ENCODE measurements at regions not wholly inside any gene's neighbourhood (a gene's known extent, or its start where the extent isn't known, plus 50 kb on each side); places are given as distances from the start of the nearest gene placed in this dataset.

DNA sequence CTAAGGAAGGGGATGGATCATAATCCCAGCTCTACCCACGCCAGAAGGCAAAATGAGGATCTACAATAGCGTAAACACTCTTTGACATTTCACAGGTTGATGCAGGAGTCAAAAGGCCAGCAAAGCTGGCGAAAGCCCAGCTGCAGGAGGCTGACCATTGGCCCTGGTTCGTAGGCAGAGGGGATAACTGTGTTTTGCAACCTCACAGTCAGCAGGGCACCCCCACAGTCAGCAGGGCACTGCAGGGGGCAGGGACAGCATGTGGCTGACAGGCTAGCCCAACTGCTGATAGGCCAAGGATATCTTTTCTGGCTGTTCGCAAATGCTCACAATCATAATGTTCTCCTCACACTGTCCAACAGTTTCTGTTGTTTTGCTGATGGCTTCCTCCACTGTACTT lies 372.7 kb downstream of the BUD13 start:
- TF ChIP-seq, protein P1, sequence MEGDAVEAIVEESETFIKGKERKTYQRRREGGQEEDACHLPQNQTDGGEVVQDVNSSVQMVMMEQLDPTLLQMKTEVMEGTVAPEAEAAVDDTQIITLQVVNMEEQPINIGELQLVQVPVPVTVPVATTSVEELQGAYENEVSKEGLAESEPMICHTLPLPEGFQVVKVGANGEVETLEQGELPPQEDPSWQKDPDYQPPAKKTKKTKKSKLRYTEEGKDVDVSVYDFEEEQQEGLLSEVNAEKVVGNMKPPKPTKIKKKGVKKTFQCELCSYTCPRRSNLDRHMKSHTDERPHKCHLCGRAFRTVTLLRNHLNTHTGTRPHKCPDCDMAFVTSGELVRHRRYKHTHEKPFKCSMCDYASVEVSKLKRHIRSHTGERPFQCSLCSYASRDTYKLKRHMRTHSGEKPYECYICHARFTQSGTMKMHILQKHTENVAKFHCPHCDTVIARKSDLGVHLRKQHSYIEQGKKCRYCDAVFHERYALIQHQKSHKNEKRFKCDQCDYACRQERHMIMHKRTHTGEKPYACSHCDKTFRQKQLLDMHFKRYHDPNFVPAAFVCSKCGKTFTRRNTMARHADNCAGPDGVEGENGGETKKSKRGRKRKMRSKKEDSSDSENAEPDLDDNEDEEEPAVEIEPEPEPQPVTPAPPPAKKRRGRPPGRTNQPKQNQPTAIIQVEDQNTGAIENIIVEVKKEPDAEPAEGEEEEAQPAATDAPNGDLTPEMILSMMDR (IDR thresholded peaks at IDR 0.05): no peak
- TF ChIP-seq EZH2 (IDR thresholded peaks at IDR 0.05) (no peak), EZH2phosphoT487 (IDR thresholded peaks at IDR 0.05) (no peak)
